Panc1 (cell line): ENCODE measurements at regions not wholly inside any gene's neighbourhood (a gene's known extent, or its start where the extent isn't known, plus 50 kb on each side); places are given as distances from the start of the nearest gene placed in this dataset.

Source experiments
- POLR2AphosphoS5 ChIP-seq: IDR thresholded peaks from 2 replicates; pipeline ENCODE4 v1.6.1; 2012; ENCODE audit warnings: mild to moderate bottlenecking, low read depth, low read length, moderate library complexity
- SIN3A ChIP-seq: IDR thresholded peaks from 2 replicates; pipeline ENCODE4 v1.6.1; 2012; ENCODE audit warnings: low read depth, mild to moderate bottlenecking, low read length, moderate library complexity, borderline replicate concordance; ENCODE audit not compliant: insufficient read depth
- TCF7L2 ChIP-seq: IDR thresholded peaks from 2 replicates; pipeline ENCODE4 v1.6.1; 2011; ENCODE audit warnings: mild to moderate bottlenecking, low read depth, low read length, inconsistent platforms
- TF ChIP-seq, protein P1 (sequence below): fragments of 450-650 bp; IDR thresholded peaks from 2 replicates; pipeline ENCODE4 v1.5.1; 2017; ENCODE audit warnings: mild to moderate bottlenecking
- TF ChIP-seq, protein P2 (sequence below), 2 experiments: IDR thresholded peaks; 2 replicates each; pipeline ENCODE4 v1.6.1; 2011 to 2012; ENCODE audit warnings: low read depth in 2 of 2, control low read depth in 1 of 2, low read length in 1 of 2, mild to moderate bottlenecking in 1 of 2, moderate library complexity in 1 of 2; ENCODE audit not compliant: insufficient read depth in 1 of 2

DNA sequence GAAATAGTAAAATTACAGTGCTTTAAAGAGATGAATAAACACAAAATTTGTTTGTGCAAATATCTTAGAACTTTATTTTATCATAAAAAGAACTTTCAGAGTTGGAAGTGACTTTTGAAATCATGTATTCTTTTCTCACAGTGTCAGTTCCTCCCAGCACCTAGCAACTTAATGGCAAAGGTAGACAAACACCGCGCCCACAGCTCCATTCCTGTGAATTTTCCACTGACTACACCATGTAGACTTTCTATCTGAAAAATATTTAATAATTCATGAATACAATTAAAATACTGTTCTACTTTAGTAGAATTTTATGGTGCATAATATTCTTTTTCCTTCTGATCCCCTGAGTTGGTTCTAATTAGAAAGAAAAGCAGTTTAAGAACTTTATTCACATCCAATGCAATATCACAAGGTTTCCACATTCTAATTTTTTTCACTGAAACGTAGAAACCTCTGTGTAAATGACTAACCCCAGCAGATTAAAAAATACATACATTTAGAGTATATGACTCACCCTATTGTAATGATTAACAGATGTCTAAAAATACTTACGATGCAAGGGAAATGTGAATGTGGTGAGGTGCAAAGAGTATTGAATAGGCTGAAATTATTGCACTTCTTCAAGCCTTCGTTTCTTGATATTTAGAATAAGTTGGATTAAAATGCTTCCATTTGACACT lies 218.2 kb upstream of the CCDC179 start:
- TF ChIP-seq, protein P1, sequence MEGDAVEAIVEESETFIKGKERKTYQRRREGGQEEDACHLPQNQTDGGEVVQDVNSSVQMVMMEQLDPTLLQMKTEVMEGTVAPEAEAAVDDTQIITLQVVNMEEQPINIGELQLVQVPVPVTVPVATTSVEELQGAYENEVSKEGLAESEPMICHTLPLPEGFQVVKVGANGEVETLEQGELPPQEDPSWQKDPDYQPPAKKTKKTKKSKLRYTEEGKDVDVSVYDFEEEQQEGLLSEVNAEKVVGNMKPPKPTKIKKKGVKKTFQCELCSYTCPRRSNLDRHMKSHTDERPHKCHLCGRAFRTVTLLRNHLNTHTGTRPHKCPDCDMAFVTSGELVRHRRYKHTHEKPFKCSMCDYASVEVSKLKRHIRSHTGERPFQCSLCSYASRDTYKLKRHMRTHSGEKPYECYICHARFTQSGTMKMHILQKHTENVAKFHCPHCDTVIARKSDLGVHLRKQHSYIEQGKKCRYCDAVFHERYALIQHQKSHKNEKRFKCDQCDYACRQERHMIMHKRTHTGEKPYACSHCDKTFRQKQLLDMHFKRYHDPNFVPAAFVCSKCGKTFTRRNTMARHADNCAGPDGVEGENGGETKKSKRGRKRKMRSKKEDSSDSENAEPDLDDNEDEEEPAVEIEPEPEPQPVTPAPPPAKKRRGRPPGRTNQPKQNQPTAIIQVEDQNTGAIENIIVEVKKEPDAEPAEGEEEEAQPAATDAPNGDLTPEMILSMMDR = no peak
- TF ChIP-seq, protein P2, sequence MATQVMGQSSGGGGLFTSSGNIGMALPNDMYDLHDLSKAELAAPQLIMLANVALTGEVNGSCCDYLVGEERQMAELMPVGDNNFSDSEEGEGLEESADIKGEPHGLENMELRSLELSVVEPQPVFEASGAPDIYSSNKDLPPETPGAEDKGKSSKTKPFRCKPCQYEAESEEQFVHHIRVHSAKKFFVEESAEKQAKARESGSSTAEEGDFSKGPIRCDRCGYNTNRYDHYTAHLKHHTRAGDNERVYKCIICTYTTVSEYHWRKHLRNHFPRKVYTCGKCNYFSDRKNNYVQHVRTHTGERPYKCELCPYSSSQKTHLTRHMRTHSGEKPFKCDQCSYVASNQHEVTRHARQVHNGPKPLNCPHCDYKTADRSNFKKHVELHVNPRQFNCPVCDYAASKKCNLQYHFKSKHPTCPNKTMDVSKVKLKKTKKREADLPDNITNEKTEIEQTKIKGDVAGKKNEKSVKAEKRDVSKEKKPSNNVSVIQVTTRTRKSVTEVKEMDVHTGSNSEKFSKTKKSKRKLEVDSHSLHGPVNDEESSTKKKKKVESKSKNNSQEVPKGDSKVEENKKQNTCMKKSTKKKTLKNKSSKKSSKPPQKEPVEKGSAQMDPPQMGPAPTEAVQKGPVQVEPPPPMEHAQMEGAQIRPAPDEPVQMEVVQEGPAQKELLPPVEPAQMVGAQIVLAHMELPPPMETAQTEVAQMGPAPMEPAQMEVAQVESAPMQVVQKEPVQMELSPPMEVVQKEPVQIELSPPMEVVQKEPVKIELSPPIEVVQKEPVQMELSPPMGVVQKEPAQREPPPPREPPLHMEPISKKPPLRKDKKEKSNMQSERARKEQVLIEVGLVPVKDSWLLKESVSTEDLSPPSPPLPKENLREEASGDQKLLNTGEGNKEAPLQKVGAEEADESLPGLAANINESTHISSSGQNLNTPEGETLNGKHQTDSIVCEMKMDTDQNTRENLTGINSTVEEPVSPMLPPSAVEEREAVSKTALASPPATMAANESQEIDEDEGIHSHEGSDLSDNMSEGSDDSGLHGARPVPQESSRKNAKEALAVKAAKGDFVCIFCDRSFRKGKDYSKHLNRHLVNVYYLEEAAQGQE (IDR thresholded peaks at IDR 0.05; ENCODE audit: insufficient read depth in 1 of 2, low read depth in 2 of 2, low read length in 1 of 2) = no peak
- TF ChIP-seq SIN3A (no peak), POLR2AphosphoS5 (no peak), TCF7L2 (no peak)
